NT2/D1 (cell line): ENCODE measurements at regions not wholly inside any gene's neighbourhood (a gene's known extent, or its start where the extent isn't known, plus 50 kb on each side); places are given as distances from the start of the nearest gene placed in this dataset.

ENCODE experiments used
- DNase-seq: peaks from one replicate; pipeline ENCODE4 v3.0.0-alpha.2; 2011; ENCODE audit warnings: low read depth, low spot score
- H3K27me3 ChIP-seq: 2 replicates; pipeline ENCODE4 v1.6.0; 2011; ENCODE audit warnings: mild to moderate bottlenecking; ENCODE audit not compliant: insufficient read length, insufficient read depth
- H3K36me3 ChIP-seq: 2 replicates; pipeline ENCODE4 v1.6.1; 2011; ENCODE audit warnings: mild to moderate bottlenecking, low read length, mixed read lengths; ENCODE audit not compliant: insufficient read depth, insufficient read length
- H3K4me1 ChIP-seq: 2 replicates; pipeline ENCODE4 v1.5.1; 2011; ENCODE audit not compliant: insufficient read depth, insufficient read length
- H3K4me3 ChIP-seq: 2 replicates; pipeline ENCODE4 v1.5.1; 2011; ENCODE audit warnings: low read depth; ENCODE audit not compliant: insufficient read length
- H3K9ac ChIP-seq: 2 replicates; pipeline ENCODE4 v1.6.0; 2011; ENCODE audit warnings: low read depth; ENCODE audit not compliant: insufficient read length
- H3K9me3 ChIP-seq: 2 replicates; pipeline ENCODE4 v1.5.1; 2011; ENCODE audit warnings: mild to moderate bottlenecking, low read length; ENCODE audit not compliant: insufficient read depth
- SUZ12 ChIP-seq: IDR thresholded peaks from 2 replicates; pipeline ENCODE4 v1.6.1; 2011; ENCODE audit not compliant: insufficient read length, insufficient read depth; ENCODE audit errors: extremely low read depth
- YY1 ChIP-seq: IDR thresholded peaks from 2 replicates; pipeline ENCODE4 v1.6.1; 2011; ENCODE audit not compliant: insufficient read length, insufficient read depth
- ZNF274 ChIP-seq: IDR thresholded peaks from 2 replicates; pipeline ENCODE4 v1.6.1; 2011; ENCODE audit warnings: mild to moderate bottlenecking, low read depth, low read length

DNA sequence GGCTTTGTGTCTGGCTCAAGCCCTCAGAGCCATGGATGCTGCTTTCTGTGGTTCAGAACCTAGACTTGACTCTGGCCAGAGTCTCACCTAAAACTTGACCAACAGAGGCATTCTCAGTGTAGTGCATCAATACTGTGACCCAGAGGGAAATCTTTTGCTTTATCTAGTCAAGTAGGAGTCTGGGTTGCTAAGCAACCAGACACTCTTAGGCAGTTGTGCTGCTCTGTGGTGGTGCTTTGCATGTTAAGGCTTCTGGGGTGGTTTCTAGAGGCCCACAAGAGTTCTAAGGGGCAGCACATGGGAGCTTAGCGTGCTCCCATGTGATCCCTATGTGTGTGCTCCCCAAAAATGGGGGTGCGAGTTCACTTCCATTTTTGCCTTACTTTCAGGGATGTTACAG is 224.6 kb upstream of the PLET1 start:
- no peaks in the 10 kb centered on the region for H3K27me3 ChIP-seq
- DNase-seq, result no peak
- H3K9me3 ChIP-seq, result no peaks in the 10 kb centered on the region
- TF ChIP-seq YY1 (no peak), SUZ12 (no peak), ZNF274 (no peak)
- no peak overlapping the region for H3K9ac ChIP-seq
- H3K4me1 ChIP-seq, result no peaks in the 10 kb centered on the region
- H3K36me3 ChIP-seq, result no peaks in the 10 kb centered on the region
- no peak overlapping the region for H3K4me3 ChIP-seq

DNA sequence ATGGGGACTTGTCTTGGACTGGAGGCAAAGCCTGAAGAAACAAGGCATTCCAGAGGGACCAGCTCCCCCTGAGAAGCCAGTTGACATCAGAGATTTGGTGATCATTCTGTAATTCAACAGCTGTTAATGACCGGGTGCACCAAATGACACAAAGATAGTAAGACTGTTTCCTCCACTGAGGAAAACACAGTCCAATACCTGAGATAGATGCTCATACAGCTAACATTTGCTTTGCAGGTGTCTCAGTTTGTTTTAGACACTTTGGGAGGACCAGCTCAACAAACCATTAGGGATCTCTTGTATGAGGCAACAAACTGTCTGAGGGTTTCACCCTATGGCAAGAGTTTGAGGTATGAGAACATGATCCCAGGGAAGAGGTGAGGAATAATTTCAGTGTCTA is 237.2 kb upstream of the PLET1 start:
- no peak for DNase-seq
- Histone ChIP-seq H3K36me3 (no peaks in the 10 kb centered on the region), H3K4me3 (no peak overlapping the region), H3K9me3 (no peaks in the 10 kb centered on the region), H3K9ac (no peak overlapping the region), H3K4me1 (no peaks in the 10 kb centered on the region), H3K27me3 (no peaks in the 10 kb centered on the region)
- TF ChIP-seq YY1 (no peak), ZNF274 (no peak), SUZ12 (no peak)

DNA sequence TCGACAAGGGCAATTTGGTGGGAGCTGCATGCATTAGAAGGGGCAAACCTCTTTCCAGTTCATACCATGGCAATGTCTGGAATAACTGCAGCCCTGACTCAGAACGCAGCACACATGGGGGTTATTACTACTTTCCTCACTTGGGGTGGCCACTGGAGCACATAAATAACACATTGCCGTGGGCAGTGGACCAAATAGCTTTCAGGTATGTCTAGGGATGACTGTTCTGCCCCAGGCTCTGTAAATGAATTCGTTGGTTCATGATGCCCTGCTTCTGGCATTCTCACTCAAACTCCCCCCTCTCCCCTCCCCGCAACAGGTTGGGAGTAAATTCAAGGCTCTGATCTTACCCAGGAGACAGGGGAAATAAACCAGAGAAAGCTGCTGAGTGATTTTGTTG is 238.0 kb upstream of the PLET1 start:
- no peaks in the 10 kb centered on the region for H3K9me3 ChIP-seq
- DNase-seq, result no peak
- no peak for TF ChIP-seq SUZ12
- no peak for TF ChIP-seq YY1
- no peaks in the 10 kb centered on the region for H3K27me3 ChIP-seq
- no peaks in the 10 kb centered on the region for H3K36me3 ChIP-seq
- H3K9ac ChIP-seq, result no peak overlapping the region
- H3K4me1 ChIP-seq, result no peaks in the 10 kb centered on the region
- no peak overlapping the region for H3K4me3 ChIP-seq

DNA sequence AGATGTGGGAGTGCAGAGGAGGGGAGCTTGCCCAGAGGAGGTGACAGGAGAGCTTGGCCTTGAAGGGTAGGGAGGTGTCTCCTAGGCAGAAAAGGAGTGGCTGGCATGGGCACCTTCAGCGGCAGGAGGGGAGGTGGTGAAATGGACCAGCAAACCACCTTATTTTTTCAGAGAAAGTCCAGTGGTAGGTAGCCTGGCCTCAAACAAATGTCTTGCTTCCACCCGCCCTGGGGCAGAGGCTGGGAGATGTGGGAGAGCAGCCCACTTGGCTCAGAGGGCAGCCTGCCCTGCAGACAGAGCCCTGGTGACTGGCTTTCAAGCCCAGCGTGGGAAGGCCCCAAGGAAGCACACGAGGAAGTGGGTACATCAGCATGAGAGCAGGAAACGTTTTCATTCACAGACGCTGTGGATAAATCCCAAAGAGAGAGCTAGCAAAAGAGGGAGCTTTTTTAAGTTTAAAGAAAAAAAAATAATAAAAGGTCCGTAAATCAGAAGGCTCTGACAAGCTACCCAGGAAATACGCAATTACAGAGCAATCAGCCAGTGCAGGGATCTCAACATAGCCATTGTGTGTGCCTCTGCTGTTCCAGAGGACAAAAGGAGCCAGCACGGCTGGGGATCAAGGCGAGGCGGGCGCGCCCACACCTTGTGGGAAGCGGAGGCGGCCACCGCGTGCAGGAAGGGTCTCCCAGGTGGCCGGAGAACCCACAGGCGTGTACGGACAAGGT is 238.7 kb upstream of the PLET1 start:
- Histone ChIP-seq H3K9ac (no peak overlapping the region), H3K4me1 (no peaks in the 10 kb centered on the region), H3K36me3 (no peaks in the 10 kb centered on the region), H3K9me3 (no peaks in the 10 kb centered on the region), H3K4me3 (no peak overlapping the region), H3K27me3 (no peaks in the 10 kb centered on the region)
- TF ChIP-seq ZNF274 (no peak), YY1 (no peak), SUZ12 (no peak)
- no peak for DNase-seq

DNA sequence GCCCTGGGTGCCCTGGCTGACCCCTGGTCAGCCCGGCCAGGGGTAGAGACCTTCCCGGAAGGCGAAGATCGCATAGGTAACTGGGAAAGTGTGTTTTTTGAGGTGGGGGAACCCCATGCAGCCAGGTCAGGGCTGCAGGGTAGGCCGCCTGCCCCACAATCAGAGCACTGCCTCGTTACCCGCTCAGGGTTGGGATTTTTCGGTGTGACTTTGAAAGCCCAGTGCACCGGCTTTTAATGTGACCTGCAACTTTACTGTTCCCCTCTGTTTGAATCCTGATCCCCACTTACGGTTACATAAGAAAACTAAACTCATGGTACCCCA is 239.2 kb upstream of the PLET1 start:
- H3K4me3 ChIP-seq, result no peak overlapping the region

DNA sequence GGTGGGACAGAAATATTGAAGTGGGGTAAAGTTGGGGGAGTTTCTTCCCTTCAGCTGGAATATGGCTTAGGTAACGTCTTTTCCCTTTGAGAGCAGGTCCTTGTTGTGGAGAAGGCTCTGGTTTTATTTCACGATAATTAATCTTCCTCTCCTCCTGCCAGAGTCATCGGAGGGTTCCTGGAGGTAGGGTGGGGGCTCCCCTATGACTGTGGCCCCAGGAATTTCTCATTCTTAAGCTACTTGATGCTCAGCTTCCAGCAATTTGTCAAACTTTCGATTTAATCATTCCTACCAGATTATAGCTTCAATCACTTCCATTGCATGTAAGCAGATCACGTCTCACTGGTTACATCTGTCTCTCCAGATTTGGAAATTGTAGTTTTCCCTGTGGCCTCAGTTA is 242.8 kb upstream of the PLET1 start:
- no peak for TF ChIP-seq YY1
- no peak for TF ChIP-seq ZNF274
- TF ChIP-seq SUZ12, result no peak
- H3K9me3 ChIP-seq, result no peaks in the 10 kb centered on the region
- H3K4me3 ChIP-seq, result no peak overlapping the region
- no peaks in the 10 kb centered on the region for H3K36me3 ChIP-seq
- no peak for DNase-seq
- H3K9ac ChIP-seq, result no peak overlapping the region
- H3K4me1 ChIP-seq, result no peaks in the 10 kb centered on the region
- H3K27me3 ChIP-seq, result no peaks in the 10 kb centered on the region

More for the DNA sequence above, 239.2 kb upstream of the PLET1 start:
- no peaks in the 10 kb centered on the region for H3K36me3 ChIP-seq
- TF ChIP-seq SUZ12, result no peak
- no peak for TF ChIP-seq ZNF274
- TF ChIP-seq YY1, result no peak
- DNase-seq, result no peak
- H3K4me1 ChIP-seq, result no peaks in the 10 kb centered on the region
- H3K9me3 ChIP-seq, result no peaks in the 10 kb centered on the region
- H3K27me3 ChIP-seq, result no peaks in the 10 kb centered on the region
- no peak overlapping the region for H3K9ac ChIP-seq

DNA sequence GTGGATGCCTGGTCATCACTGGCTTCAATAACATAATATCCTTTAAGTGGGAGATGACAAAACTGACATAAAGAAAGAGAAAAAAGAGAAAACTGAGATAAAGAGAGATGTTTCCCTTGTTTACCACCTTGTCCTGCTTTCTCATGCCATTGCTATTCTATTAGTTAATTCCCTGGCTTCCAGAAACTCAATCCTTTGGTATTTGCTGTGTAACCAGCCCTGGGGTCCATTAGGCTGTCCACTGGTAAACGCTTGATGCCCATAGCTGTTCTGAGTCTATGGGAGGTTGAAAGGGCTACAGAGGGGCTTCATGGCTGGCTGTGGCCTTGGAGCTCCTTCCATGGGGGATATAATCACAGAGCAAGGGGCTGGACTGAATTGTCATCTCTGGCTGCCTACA is 243.4 kb upstream of the PLET1 start:
- H3K9me3 ChIP-seq, result no peaks in the 10 kb centered on the region
- H3K4me1 ChIP-seq, result no peaks in the 10 kb centered on the region
- no peak for DNase-seq
- H3K36me3 ChIP-seq, result no peaks in the 10 kb centered on the region
- TF ChIP-seq YY1 (no peak), ZNF274 (no peak), SUZ12 (no peak)
- H3K4me3 ChIP-seq, result no peak overlapping the region
- no peak overlapping the region for H3K9ac ChIP-seq
- no peaks in the 10 kb centered on the region for H3K27me3 ChIP-seq

DNA sequence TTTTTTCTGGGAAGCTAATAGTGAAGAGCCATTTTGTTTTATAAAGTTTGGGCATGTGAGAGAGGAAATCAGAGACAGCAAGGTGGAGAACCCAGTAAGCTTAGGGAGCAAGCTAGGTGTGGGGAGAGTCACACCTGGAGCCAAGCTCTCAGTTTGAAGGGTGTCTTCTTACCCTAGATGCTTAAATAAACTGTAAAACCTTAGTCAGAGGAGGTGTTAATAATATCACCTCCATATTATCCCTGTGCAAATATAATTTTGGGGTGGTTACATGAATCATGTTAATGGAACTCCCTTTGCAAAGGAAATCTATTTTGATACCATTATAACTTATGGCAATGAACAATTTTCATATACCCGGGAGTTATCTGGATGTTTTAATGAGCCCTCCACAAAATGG is 246.2 kb upstream of the PLET1 start:
- Histone ChIP-seq H3K4me3 (no peak overlapping the region), H3K27me3 (no peaks in the 10 kb centered on the region), H3K9me3 (no peaks in the 10 kb centered on the region), H3K9ac (no peak overlapping the region), H3K4me1 (no peaks in the 10 kb centered on the region), H3K36me3 (no peaks in the 10 kb centered on the region)
- DNase-seq, result no peak
- TF ChIP-seq ZNF274, result no peak
- TF ChIP-seq YY1, result no peak
- no peak for TF ChIP-seq SUZ12

DNA sequence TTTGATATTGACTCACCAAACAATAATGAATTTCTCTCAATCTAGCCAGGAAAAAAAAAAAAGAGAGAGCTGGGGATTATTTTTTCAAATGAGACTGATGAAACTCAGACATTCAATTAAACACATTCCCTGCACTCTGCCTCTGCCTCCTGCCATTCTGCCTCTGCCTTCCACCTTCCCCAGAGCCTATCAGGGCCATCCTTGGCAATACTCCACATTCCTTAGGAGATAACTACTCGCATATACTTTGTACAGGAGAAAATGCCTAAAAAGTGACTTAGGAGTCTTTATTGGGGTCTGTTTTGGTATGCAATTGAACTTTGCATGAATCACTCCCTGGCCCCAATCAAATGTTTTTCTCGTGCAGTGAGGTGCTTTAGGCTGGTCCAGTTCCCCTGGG is 246.6 kb upstream of the PLET1 start:
- no peaks in the 10 kb centered on the region for H3K36me3 ChIP-seq
- no peak for TF ChIP-seq YY1
- TF ChIP-seq ZNF274, result no peak
- no peak for TF ChIP-seq SUZ12
- H3K4me3 ChIP-seq, result no peak overlapping the region
- H3K27me3 ChIP-seq, result no peaks in the 10 kb centered on the region
- H3K4me1 ChIP-seq, result no peaks in the 10 kb centered on the region
- no peak overlapping the region for H3K9ac ChIP-seq
- H3K9me3 ChIP-seq, result no peaks in the 10 kb centered on the region
- no peak for DNase-seq
